Cardiac fibroblast (primary cell): ENCODE measurements at regions not wholly inside any gene's neighbourhood (a gene's known extent, or its start where the extent isn't known, plus 50 kb on each side); places are given as distances from the start of the nearest gene placed in this dataset.
A peak's percentile ranks its signal among the peaks of the same experiment; 100 is the strongest.

Experiments
- DNase-seq, 2 donors: peaks; one replicate each; pipeline versions ENCODE4 v3.0.0 to v3.0.0-alpha.2; 2010; ENCODE audit warnings: low read depth in 2 of 2
- H3K4me3 ChIP-seq, 2 donors: replicated peaks in 1 of 2; 1 replicate in 1 of 2; 2 replicates in 1 of 2; pipeline ENCODE4 v1.5.1; 2011; ENCODE audit warnings: low read depth in 2 of 2, low read length in 2 of 2, mild to moderate bottlenecking in 2 of 2, moderate library complexity in 1 of 2
- TF ChIP-seq, protein P1 (sequence below): IDR thresholded peaks from one replicate; pipeline ENCODE4 v1.5.1; 2011; ENCODE audit warnings: low read depth, mild to moderate bottlenecking, low read length, inconsistent platforms

DNA sequence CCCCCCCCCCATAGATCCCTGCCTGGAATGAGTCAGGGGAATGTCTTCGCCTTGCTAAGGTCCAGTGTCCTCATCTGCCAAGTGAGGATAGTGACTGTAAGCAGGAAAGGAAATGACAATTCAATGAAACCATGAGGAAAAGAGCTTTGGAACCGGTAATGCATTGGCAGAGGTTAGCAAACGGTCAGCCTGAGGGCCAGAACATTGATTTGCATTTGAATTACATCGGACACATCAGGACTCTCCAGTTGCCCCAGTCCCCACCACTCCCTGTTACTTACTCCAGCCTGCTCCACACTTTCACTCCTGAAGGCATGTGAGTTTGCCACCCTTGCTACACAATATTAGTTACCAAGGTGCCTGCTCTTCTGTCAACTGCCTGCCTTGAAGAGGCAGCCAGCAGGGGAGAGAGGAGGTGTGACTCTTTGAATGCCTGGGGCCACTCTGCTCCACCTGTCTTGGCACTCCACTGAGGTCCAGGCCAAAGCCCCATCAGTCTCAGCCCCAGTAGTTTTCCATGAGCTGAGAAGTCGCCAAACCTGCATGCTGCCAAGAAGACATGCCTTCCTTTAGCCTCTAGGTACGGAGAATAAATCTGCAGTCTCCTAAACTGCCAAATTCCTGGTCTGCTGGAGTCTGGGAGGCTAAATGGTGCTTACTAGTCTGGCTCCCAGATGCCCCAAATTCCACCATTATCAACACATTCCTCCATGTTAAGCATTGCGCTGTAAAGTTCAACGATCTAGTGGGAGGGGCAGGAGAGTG is 191.7 kb upstream of the TLE3 start:
- TF ChIP-seq, protein P1, sequence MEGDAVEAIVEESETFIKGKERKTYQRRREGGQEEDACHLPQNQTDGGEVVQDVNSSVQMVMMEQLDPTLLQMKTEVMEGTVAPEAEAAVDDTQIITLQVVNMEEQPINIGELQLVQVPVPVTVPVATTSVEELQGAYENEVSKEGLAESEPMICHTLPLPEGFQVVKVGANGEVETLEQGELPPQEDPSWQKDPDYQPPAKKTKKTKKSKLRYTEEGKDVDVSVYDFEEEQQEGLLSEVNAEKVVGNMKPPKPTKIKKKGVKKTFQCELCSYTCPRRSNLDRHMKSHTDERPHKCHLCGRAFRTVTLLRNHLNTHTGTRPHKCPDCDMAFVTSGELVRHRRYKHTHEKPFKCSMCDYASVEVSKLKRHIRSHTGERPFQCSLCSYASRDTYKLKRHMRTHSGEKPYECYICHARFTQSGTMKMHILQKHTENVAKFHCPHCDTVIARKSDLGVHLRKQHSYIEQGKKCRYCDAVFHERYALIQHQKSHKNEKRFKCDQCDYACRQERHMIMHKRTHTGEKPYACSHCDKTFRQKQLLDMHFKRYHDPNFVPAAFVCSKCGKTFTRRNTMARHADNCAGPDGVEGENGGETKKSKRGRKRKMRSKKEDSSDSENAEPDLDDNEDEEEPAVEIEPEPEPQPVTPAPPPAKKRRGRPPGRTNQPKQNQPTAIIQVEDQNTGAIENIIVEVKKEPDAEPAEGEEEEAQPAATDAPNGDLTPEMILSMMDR, result no peak
- peak; percentile 22 to 74 for DNase-seq
- no peak overlapping the region for H3K4me3 ChIP-seq

DNA sequence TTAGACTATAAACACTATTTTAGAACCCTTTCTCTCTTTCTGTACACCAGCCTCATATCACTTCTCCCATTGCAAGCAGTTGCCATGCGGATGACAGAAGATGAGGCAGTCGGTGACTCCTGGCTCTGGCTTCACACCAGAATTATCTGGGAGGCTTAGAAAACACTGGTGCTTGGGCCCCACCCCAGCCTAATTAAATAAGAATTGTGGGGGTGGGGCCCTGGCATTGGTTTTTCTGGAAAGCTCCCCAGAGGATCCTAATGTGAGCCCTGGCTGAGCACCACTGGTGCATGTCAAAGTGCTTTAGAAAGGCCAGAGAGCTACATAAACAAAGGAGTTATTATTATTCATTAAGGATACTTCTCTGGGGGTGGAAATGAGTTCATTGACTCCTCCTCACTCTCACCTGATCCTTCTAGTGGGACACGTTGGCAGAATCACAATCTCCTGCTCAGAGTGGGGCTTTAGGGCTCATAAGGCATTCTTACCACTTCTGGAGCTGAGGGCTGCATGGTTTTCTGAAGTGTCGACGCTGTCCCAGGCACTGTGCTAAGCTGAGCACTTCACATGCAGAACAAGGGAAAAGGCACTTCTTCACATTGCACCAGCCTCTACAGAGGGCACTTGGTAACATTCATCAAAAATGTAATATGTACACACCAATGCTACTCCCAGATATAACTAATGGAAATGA is 188.5 kb upstream of the TLE3 start:
- no peak overlapping the region for H3K4me3 ChIP-seq
- TF ChIP-seq, protein P1, result no peak
- no peak for DNase-seq

DNA sequence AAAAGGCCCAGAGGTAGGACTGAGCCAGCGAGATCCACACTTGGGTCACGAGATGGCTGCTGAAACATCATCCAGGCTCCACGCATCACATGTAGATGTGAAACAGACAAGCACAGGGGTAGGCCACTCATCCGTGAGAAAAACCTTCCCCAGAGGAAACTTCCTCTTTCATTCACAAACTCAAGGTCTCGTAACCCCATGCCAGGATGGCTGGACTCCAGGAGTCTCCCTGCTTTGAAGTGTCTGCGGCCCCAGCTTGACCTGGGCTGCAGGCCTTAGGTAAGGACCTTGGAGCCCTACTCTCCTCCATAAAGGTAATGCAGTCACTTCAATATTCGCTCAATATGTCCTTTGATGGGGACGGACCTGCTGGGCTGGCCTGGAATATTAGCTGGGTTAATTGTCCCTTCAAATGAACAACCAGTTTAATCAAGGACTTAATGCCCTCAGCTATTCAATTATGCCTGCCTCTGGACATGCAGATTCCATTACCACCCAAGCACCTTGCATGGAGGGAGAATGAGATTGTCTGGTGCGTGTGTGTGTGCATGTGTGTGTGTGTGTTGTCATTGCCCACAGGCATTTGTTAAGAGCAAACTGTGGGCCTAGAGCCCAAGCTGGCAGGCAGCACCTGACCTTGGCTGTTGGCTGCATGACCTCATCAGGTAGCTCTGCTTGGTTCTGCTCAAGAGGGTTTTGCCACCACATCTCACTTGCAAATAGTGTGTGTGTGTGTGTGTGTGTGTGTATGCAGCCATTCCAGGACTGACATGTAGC is 186.9 kb upstream of the TLE3 start:
- TF ChIP-seq, protein P1, result no peak
- no peak overlapping the region for H3K4me3 ChIP-seq
- DNase-seq, result no peak

DNA sequence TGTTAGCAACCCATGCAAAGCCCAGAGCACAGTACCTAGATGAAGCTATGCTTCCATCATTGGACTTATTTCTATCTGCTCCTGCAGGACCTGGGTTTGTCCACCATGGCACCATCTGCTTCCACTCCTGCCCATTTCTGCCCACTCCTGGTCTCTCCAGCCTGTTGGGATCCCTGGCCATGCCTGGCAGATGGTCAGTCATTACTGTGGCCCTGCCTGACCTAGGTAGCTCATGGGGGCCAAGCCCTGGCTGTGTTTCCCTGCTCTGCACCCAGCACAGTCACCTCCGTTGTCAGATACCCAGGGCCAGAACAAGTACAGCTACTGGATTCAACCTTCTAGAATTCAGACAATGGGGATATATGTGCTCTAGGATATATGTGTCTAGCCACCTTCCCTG is 185.8 kb upstream of the TLE3 start:
- H3K4me3 ChIP-seq, result no peak overlapping the region
- TF ChIP-seq, protein P1, result no peak
- no peak for DNase-seq

DNA sequence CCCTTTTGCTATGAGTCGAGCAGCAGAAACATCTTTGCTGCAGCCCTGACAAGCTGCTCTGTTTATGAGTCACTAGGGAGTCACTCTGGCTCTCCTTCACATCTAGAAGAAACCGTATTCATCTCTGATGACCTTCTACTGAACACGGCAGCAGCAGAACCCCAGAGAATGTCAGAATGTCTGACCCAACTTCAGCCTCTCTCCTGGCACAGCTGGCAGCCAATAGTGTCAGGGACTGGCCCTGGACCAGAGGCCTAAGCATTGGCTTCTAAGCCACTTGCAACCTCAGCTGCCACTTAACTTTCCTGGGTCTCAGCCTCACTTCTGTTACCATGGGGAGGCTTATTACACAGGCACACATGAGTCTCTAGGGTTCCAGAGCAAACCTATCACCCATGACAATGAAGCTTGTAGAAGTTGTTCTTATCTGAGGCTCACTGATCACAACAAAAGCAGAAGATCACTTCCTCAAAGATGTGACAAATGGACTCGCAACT is 184.1 kb upstream of the TLE3 start:
- TF ChIP-seq, protein P1, result no peak
- peak; percentile 32 to 67 for DNase-seq

DNA sequence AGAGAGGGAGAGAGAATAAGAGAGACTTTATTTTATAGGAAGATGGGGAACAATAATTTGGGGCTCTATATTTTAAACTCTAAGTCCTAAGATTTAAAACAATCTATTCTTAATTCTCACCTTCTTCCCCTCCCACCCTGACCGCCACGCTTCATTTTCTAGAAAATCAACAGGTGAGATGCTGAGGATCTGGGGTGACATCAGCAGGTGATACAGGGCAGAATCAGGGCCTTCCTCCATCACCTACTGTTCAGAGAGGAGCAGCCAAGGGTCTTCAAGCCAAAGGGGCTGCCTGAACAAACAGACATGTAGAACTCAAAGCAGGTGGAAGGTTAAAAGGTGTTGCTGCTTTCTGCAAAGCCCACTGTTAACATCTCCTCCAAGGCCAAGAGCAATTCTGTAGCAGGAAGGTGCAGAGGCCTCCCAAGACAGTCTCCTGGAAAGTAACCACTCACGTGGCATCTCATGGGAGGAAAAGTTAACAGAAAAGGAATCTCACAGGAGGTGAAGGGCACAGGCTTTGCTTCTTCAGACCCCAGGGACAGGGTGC is 183.6 kb upstream of the TLE3 start:
- no peak overlapping the region for H3K4me3 ChIP-seq
- no peak for DNase-seq
- TF ChIP-seq, protein P1, result no peak

More for the DNA sequence above, 184.1 kb upstream of the TLE3 start:
- no peak overlapping the region for H3K4me3 ChIP-seq
